HCT116 (cell line): ENCODE measurements at regions not wholly inside any gene's neighbourhood (a gene's known extent, or its start where the extent isn't known, plus 50 kb on each side); places are given as distances from the start of the nearest gene placed in this dataset.

Experiments used
- ATAC-seq: fragments of 200-7000 bp; cut with Tn5 transposase; 2 replicates; pipeline ENCODE4 v1.9.1; 2020; ENCODE audit warnings: mild to moderate bottlenecking, moderate library complexity
- BruUV-seq: library from RNA; stranded (reverse); fragments of 400-500 nt; replicated peaks from 2 replicates; lab custom pipeline; 2021; lab: Mats Ljungman, UMichigan
- CTCF ChIA-PET: fragments of 300-600 bp; sonication (Branson Sonifier 250); formaldehyde crosslinking; loops from one replicate; lab custom pipeline; 2021; ENCODE audit warnings: antibody characterized with exemption; lab: Charles Lee
- POLR2A ChIA-PET: fragments of 300-600, 350-600 bp; sonication (Branson Sonifier 250); formaldehyde crosslinking; loops from one replicate; lab custom pipeline; 2021; ENCODE audit warnings: antibody characterized with exemption; lab: Charles Lee
- RAD21 ChIA-PET, 2 experiments: fragments of 300-600 bp; sonication (Branson Sonifier 250); formaldehyde crosslinking; loops; one replicate each; lab custom pipeline; 2023; ENCODE audit warnings: low total read pairs in 2 of 2; ENCODE audit not compliant: uncharacterized antibody in 2 of 2, unreplicated experiment in 2 of 2, low non-redundant PET in 1 of 2; lab: Charles Lee
- DNase-seq: peaks from one replicate; pipeline ENCODE4 v3.0.0-alpha.2; 2010; ENCODE audit warnings: low read depth, low spot score
- H2AFZ ChIP-seq: fragments of 200-600 bp; shearing (Covaris generic), sonication (generic); 2 replicates; pipeline ENCODE4 v1.6.1; 2017; ENCODE audit warnings: low read depth, mixed run types, mixed read lengths, antibody characterized with exemption, low read length; ENCODE audit not compliant: poor library complexity, severe bottlenecking
- H3K27ac ChIP-seq: 2 replicates; pipeline ENCODE4 v1.5.1; 2012; ENCODE audit warnings: low read depth, low read length
- H3K27me3 ChIP-seq: fragments of 200-600 bp; sonication (generic); 2 replicates; pipeline ENCODE4 v1.6.1; 2016; ENCODE audit warnings: mixed run types, low read length, mixed read lengths; ENCODE audit not compliant: insufficient read depth
- H3K36me3 ChIP-seq, 2 experiments: fragments of 200-500 bp in 1 of 2; fragments of 200-600 bp in 1 of 2; sonication (Bioruptor generic) in 1 of 2; sonication (generic) in 1 of 2; 2 replicates each; pipeline versions ENCODE4 v1.5.1 to v1.6.1; 2014 to 2016; ENCODE audit warnings: low read length in 2 of 2, inconsistent platforms in 1 of 2, mixed read lengths in 1 of 2, mixed run types in 1 of 2; ENCODE audit not compliant: insufficient read depth in 2 of 2, control insufficient read depth in 1 of 2
- H3K4me1 ChIP-seq, 2 experiments: fragments of 200-600 bp in 1 of 2; sonication (generic) in 1 of 2; 2 replicates each; pipeline versions ENCODE4 v1.5.1 to v1.6.1; 2012 to 2017; ENCODE audit warnings: low read length in 2 of 2, inconsistent platforms in 1 of 2, mild to moderate bottlenecking in 1 of 2, mixed read lengths in 1 of 2, mixed run types in 1 of 2, moderate library complexity in 1 of 2; ENCODE audit not compliant: insufficient read depth in 2 of 2, control insufficient read depth in 1 of 2
- H3K4me2 ChIP-seq: fragments of 200-600 bp; sonication (generic); 2 replicates; pipeline ENCODE4 v1.6.1; 2017; ENCODE audit warnings: mixed run types, low read length, mixed read lengths
- H3K4me3 ChIP-seq, 2 experiments: fragments of 200-600 bp in 1 of 2; sonication (generic) in 1 of 2; replicated peaks in 1 of 2; 2 replicates each; pipeline ENCODE4 v1.5.1; 2011 to 2016; ENCODE audit warnings: low read length in 2 of 2, control low read depth in 1 of 2, low read depth in 1 of 2, mild to moderate bottlenecking in 1 of 2, mixed read lengths in 1 of 2, mixed run types in 1 of 2
- H3K79me2 ChIP-seq: fragments of 200-600 bp; sonication (generic); 2 replicates; pipeline ENCODE4 v1.6.1; 2017; ENCODE audit warnings: mild to moderate bottlenecking, mixed run types, low read length, moderate library complexity, mixed read lengths; ENCODE audit not compliant: insufficient read depth
- H3K9ac ChIP-seq: fragments of 200-600 bp; sonication (generic); 2 replicates; pipeline ENCODE4 v1.6.1; 2016; ENCODE audit warnings: low read length, mixed read lengths
- H3K9me2 ChIP-seq: fragments of 200-600 bp; sonication (generic), shearing (Covaris generic); 2 replicates; pipeline ENCODE4 v1.6.1; 2017; ENCODE audit warnings: mixed run types, mild to moderate bottlenecking, moderate library complexity; ENCODE audit not compliant: insufficient read depth
- H3K9me3 ChIP-seq, 2 experiments: fragments of 200-500 bp in 1 of 2; fragments of 200-600 bp in 1 of 2; sonication (Bioruptor generic) in 1 of 2; sonication (generic) in 1 of 2; 2 replicates each; pipeline ENCODE4 v1.6.1; 2014 to 2017; ENCODE audit warnings: low read length in 2 of 2, mixed read lengths in 2 of 2, inconsistent platforms in 1 of 2, low read depth in 1 of 2, mild to moderate bottlenecking in 1 of 2, mixed run types in 1 of 2, moderate library complexity in 1 of 2; ENCODE audit not compliant: control insufficient read depth in 1 of 2, insufficient read depth in 1 of 2
- H4K20me1 ChIP-seq: fragments of 200-600 bp; sonication (generic), shearing (Covaris generic); 2 replicates; pipeline ENCODE4 v1.6.1; 2017; ENCODE audit warnings: mixed run types, mild to moderate bottlenecking, moderate library complexity; ENCODE audit not compliant: insufficient read depth
- ATF3 ChIP-seq: IDR thresholded peaks from 2 replicates; pipeline ENCODE4 v1.6.1; 2012
- CTCF ChIP-seq, 3 experiments: fragments of 200-600 bp in 1 of 3; sonication (generic) in 1 of 3; IDR thresholded peaks in 2 of 3; conservative IDR thresholded peaks in 1 of 3; 2 replicates each; pipeline ENCODE4 v1.5.1; 2012 to 2017; ENCODE audit warnings: low read depth in 2 of 3, low read length in 2 of 3, antibody characterized with exemption in 1 of 3, borderline replicate concordance in 1 of 3, control low read depth in 1 of 3, mild to moderate bottlenecking in 1 of 3, mixed read lengths in 1 of 3, mixed run types in 1 of 3, moderate library complexity in 1 of 3; ENCODE audit not compliant: insufficient read depth in 1 of 3
- EGR1 ChIP-seq: IDR thresholded peaks from 2 replicates; pipeline ENCODE4 v1.6.1; 2012; ENCODE audit warnings: low read depth
- ELF1 ChIP-seq: IDR thresholded peaks from 2 replicates; pipeline ENCODE4 v1.6.1; 2012; ENCODE audit warnings: low read depth, borderline replicate concordance
- EZH2phosphoT487 ChIP-seq: fragments of 200-600 bp; IDR thresholded peaks from 2 replicates; pipeline ENCODE4 v1.6.1; 2018; ENCODE audit warnings: antibody characterized with exemption, borderline replicate concordance
- FOSL1 ChIP-seq: IDR thresholded peaks from 2 replicates; pipeline ENCODE4 v1.6.1; 2012; ENCODE audit warnings: low read depth
- JUND ChIP-seq: IDR thresholded peaks from 2 replicates; pipeline ENCODE4 v1.6.1; 2012
- MAX ChIP-seq: IDR thresholded peaks from 2 replicates; pipeline ENCODE4 v1.6.1; 2012
- POLR2A ChIP-seq: IDR thresholded peaks from 2 replicates; pipeline ENCODE4 v1.7.0; 2011; ENCODE audit warnings: borderline replicate concordance; ENCODE audit not compliant: insufficient read depth, insufficient read length; ENCODE audit errors: extremely low read depth
- POLR2AphosphoS5 ChIP-seq: IDR thresholded peaks from 2 replicates; pipeline ENCODE4 v1.6.1; 2011; ENCODE audit warnings: mild to moderate bottlenecking, low read depth, low read length, moderate library complexity
- RAD21 ChIP-seq: IDR thresholded peaks from 2 replicates; pipeline ENCODE4 v1.6.1; 2012; ENCODE audit warnings: low read depth, mild to moderate bottlenecking
- REST ChIP-seq: IDR thresholded peaks from 2 replicates; pipeline ENCODE4 v1.6.1; 2012; ENCODE audit warnings: low read depth
- SIN3A ChIP-seq: IDR thresholded peaks from 2 replicates; pipeline ENCODE4 v1.6.1; 2012; ENCODE audit warnings: low read depth
- SP1 ChIP-seq: IDR thresholded peaks from 2 replicates; pipeline ENCODE4 v1.6.1; 2012; ENCODE audit warnings: low read depth
- TCF7L2 ChIP-seq: IDR thresholded peaks from 2 replicates; pipeline ENCODE4 v1.7.0; 2011; ENCODE audit warnings: borderline replicate concordance, inconsistent platforms; ENCODE audit not compliant: insufficient read depth, insufficient read length; ENCODE audit errors: extremely low read depth
- YY1 ChIP-seq: IDR thresholded peaks from 2 replicates; pipeline ENCODE4 v1.6.1; 2011; ENCODE audit warnings: low read length, low read depth, moderate library complexity, mild to moderate bottlenecking; ENCODE audit not compliant: insufficient replicate concordance; ENCODE audit errors: extremely low read depth
- ZBTB33 ChIP-seq: IDR thresholded peaks from 2 replicates; pipeline ENCODE4 v1.6.1; 2011; ENCODE audit warnings: mild to moderate bottlenecking, low read length, moderate library complexity; ENCODE audit not compliant: insufficient replicate concordance; ENCODE audit errors: extremely low read depth
- ZFX ChIP-seq: fragments of 450-650 bp; IDR thresholded peaks from 2 replicates; pipeline ENCODE4 v1.6.1; 2017
- ZNF274 ChIP-seq: fragments of 200-500 bp; sonication (Bioruptor generic); IDR thresholded peaks from 2 replicates; pipeline ENCODE4 v1.6.1; 2014; ENCODE audit warnings: mild to moderate bottlenecking, low read depth, low read length, inconsistent platforms
- intact Hi-C: fragments of 100-400 bp; cut with micrococcal nuclease; formaldehyde crosslinking; loops from 2 replicates; pipeline ENCODE4 v1.10.0; 2022

- POLR2A ChIA-PET, result no interaction called here
- DNase-seq (no peak), ATAC-seq (no peak)
- no peak for TF ChIP-seq TCF7L2
- TF ChIP-seq ZNF274, result no peak
- TF ChIP-seq FOSL1, result no peak
- TF ChIP-seq SP1, result no peak
- no peak for TF ChIP-seq EZH2phosphoT487
- no peak for TF ChIP-seq POLR2AphosphoS5
- no peak for TF ChIP-seq ZFX
- TF ChIP-seq ZBTB33, result no peak
- no peak for TF ChIP-seq CTCF (IDR thresholded peaks at IDR 0.05 in 2 of 3, conservative IDR thresholded peaks at IDR 0.05 in 1 of 3; ENCODE audit: borderline replicate concordance in 1 of 3, insufficient read depth in 1 of 3, low read depth in 2 of 3, low read length in 2 of 3)
- TF ChIP-seq REST, result no peak
- TF ChIP-seq ELF1, result no peak
- no peak for TF ChIP-seq YY1
- TF ChIP-seq MAX, result no peak
- no peak for TF ChIP-seq POLR2A
- TF ChIP-seq ATF3, result no peak
- TF ChIP-seq SIN3A, result no peak
- no peak for TF ChIP-seq EGR1
- TF ChIP-seq JUND, result no peak
- no peak for TF ChIP-seq RAD21
- BruUV-seq, result no TSS peak
- intact Hi-C loops, result no loop called here
- Histone ChIP-seq H3K4me2 (no peak overlapping the region), H3K27me3 (no peaks in the 10 kb centered on the region), H3K9me2 (no peaks in the 10 kb centered on the region), H3K36me3 (no peaks in the 10 kb centered on the region), H4K20me1 (no peaks in the 10 kb centered on the region), H3K4me1 (peaks cover 2 to 21% of the 10 kb centered on the region in 2 experiments; a peak in 3 of 4 replicates), H3K9me3 (no peaks in the 10 kb centered on the region), H3K9ac (no peak overlapping the region), H3K27ac (no peak overlapping the region), H2AFZ (no peak overlapping the region), H3K4me3 (no peak overlapping the region), H3K79me2 (no peaks in the 10 kb centered on the region)
- RAD21 ChIA-PET, result no interaction called here
- CTCF ChIA-PET, result interaction anchor here (4.6 kb wide), 1 partner anchor 338 kb away, joined by 116 read pairs; no protein-coding TSS in a partner anchor
Observed at GRCh38 chr6:110041126-110041525, 63.0 kb downstream of the GPR6 start.
